ENCODE measurements at regions not wholly inside any gene's neighbourhood (a gene's known extent, or its start where the extent isn't known, plus 50 kb on each side); places are given as distances from the start of the nearest gene placed in this dataset.

DNA sequence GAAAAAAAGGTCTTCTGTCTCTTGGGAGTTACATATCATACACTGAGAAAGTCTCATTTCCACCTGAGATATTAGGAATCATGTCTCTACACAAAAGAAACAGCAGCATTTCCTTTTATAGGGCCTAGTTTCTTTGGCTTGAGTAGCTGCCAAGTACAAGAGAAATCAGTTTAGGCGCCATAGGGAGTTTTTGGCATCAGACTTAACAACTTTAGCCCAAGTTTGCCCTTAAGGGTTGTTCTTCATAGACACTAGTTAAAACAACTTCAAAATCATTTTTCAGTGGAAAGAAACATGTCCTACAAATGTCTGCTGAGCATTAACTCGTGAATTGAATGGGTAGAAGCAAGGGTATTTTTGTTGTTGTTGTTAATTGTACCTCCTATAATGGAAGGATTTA, 587.0 kb upstream of the DSEL start:
- TF ChIP-seq, protein P1, sequence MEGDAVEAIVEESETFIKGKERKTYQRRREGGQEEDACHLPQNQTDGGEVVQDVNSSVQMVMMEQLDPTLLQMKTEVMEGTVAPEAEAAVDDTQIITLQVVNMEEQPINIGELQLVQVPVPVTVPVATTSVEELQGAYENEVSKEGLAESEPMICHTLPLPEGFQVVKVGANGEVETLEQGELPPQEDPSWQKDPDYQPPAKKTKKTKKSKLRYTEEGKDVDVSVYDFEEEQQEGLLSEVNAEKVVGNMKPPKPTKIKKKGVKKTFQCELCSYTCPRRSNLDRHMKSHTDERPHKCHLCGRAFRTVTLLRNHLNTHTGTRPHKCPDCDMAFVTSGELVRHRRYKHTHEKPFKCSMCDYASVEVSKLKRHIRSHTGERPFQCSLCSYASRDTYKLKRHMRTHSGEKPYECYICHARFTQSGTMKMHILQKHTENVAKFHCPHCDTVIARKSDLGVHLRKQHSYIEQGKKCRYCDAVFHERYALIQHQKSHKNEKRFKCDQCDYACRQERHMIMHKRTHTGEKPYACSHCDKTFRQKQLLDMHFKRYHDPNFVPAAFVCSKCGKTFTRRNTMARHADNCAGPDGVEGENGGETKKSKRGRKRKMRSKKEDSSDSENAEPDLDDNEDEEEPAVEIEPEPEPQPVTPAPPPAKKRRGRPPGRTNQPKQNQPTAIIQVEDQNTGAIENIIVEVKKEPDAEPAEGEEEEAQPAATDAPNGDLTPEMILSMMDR (conservative IDR thresholded peaks at IDR 0.05; ENCODE audit: low read length), result no peak
- no peak for TF ChIP-seq EZH2phosphoT487 (IDR thresholded peaks at IDR 0.05; ENCODE audit: borderline replicate concordance)
